ENCODE measurements at regions not wholly inside any gene's neighbourhood (a gene's known extent, or its start where the extent isn't known, plus 50 kb on each side); places are given as distances from the start of the nearest gene placed in this dataset.
A peak's percentile ranks its signal among the peaks of the same experiment; 100 is the strongest.

- peaks cover 0 to 9% (median 0%) of the 10 kb centered on the region in 12 donors for H3K4me1 ChIP-seq
- H3K36me3 ChIP-seq = no peaks in the 10 kb centered on the region
- H3K27me3 ChIP-seq = no peaks in the 10 kb centered on the region
- intact Hi-C loops (cut with DNase I) = no loop called here
- no peak overlapping the region for H3K27ac ChIP-seq
- WGBS, 4 donors = 68 to 83% (median 75%) methylated on average over 6 of the region's 6 CpGs
- TF ChIP-seq POLR2A (IDR thresholded peaks at IDR 0.05) = no peak
- TF ChIP-seq, protein P1, sequence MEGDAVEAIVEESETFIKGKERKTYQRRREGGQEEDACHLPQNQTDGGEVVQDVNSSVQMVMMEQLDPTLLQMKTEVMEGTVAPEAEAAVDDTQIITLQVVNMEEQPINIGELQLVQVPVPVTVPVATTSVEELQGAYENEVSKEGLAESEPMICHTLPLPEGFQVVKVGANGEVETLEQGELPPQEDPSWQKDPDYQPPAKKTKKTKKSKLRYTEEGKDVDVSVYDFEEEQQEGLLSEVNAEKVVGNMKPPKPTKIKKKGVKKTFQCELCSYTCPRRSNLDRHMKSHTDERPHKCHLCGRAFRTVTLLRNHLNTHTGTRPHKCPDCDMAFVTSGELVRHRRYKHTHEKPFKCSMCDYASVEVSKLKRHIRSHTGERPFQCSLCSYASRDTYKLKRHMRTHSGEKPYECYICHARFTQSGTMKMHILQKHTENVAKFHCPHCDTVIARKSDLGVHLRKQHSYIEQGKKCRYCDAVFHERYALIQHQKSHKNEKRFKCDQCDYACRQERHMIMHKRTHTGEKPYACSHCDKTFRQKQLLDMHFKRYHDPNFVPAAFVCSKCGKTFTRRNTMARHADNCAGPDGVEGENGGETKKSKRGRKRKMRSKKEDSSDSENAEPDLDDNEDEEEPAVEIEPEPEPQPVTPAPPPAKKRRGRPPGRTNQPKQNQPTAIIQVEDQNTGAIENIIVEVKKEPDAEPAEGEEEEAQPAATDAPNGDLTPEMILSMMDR (IDR thresholded peaks at IDR 0.05) = no peak
- no peaks in the 10 kb centered on the region for H3K9me3 ChIP-seq
- H3K4me3 ChIP-seq = no peak overlapping the region
- no peak for ATAC-seq
- DNase-seq = no peak
These were observed 725.0 kb downstream of the UQCRFS1 start for GRCh38 chr19:28487999-28488398.

DNA sequence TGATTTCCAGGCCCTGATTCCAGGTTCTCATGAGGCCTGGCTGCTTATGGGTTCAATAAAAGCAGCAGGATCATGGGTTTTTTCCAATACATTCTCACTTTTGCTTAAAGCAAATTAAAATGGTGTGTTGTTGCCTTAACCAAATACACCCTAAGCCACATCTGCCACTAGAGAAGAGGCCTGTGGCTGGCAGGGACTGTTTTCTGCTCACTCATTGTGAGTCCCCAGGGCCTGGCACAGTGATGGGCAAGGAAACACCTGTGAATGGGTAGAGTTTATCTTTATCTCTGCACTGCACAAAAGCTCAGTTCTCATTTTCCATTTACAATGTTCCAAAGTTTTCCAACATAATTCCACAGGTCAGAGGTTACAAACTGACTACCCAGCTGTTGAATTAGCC, 726.0 kb downstream of the UQCRFS1 start:
- Histone ChIP-seq H3K27me3 (no peaks in the 10 kb centered on the region), H3K4me3 (no peak overlapping the region), H3K9me3 (no peaks in the 10 kb centered on the region), H3K36me3 (no peaks in the 10 kb centered on the region), H3K4me1 (peaks cover 0 to 9% (median 0%) of the 10 kb centered on the region in 12 donors), H3K27ac (no peak overlapping the region)
- no peak for DNase-seq
- TF ChIP-seq, protein P1 (IDR thresholded peaks at IDR 0.05) = no peak
- no peak for TF ChIP-seq POLR2A (IDR thresholded peaks at IDR 0.05)
- intact Hi-C loops (cut with DNase I) = no loop called here
- no peak for ATAC-seq

- Histone ChIP-seq H3K27ac (no peak overlapping the region), H3K4me3 (no peak overlapping the region), H3K9me3 (no peaks in the 10 kb centered on the region), H3K36me3 (no peaks in the 10 kb centered on the region), H3K4me1 (peaks cover 0 to 14% (median 0%) of the 10 kb centered on the region in 12 donors), H3K27me3 (no peaks in the 10 kb centered on the region)
- ATAC-seq (no peak), DNase-seq (no peak)
- WGBS, 4 donors = 74 to 81% (median 77%) methylated on average over 3 of the region's 3 CpGs
- TF ChIP-seq, protein P1 (IDR thresholded peaks at IDR 0.05) = no peak
- TF ChIP-seq POLR2A (IDR thresholded peaks at IDR 0.05) = no peak
- intact Hi-C loops (cut with DNase I) = no loop called here
These were observed 726.5 kb downstream of the UQCRFS1 start for GRCh38 chr19:28486473-28486872.

- ATAC-seq (no peak), DNase-seq (peak in 3 of 5 donors; percentile 26 to 38 (median 30))
- TF ChIP-seq, protein P1 (IDR thresholded peaks at IDR 0.05) = no peak
- no peak for TF ChIP-seq POLR2A (IDR thresholded peaks at IDR 0.05)
- Histone ChIP-seq H3K4me3 (no peak overlapping the region), H3K9me3 (no peaks in the 10 kb centered on the region), H3K36me3 (no peaks in the 10 kb centered on the region), H3K27ac (no peak overlapping the region), H3K4me1 (peaks cover 0 to 22% (median 0%) of the 10 kb centered on the region in 12 donors), H3K27me3 (no peaks in the 10 kb centered on the region)
- WGBS, 4 donors = 61 to 73% (median 67%) methylated on average over 9 of the region's 9 CpGs
- intact Hi-C loops (cut with DNase I) = no loop called here
These were observed 727.7 kb downstream of the UQCRFS1 start for GRCh38 chr19:28485292-28485691.

Measured in heart left ventricle (tissue), 16 donors.